ENCODE measurements at regions not wholly inside any gene's neighbourhood (a gene's known extent, or its start where the extent isn't known, plus 50 kb on each side); places are given as distances from the start of the nearest gene placed in this dataset.
A peak's percentile ranks its signal among the peaks of the same experiment; 100 is the strongest.

DNA sequence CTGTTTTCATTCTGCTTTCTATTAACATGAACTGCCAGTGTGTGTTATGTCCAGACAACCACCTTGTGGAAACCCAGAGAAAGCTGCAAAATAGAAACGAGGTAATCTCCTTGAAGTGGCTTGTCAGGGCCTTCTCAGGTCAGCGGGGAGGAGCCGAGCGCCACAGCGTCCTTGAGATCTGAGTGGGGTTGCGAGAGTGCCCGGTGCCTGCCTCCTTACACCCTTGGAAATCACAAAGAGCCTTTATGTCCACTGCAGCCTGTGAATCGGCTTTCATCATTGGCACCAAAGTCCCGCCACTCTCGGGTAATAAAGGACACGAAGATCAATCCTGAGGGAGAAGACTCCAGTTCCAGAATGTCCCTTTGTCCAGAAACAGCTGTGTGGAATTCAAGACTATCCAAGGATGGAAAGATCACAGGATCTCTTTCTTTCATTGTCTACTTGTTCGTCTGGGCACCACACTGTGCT lies 135.2 kb downstream of the HRH4 start:
- Histone ChIP-seq H3K36me3 (replicated peaks in 1 of 2; ENCODE audit: control insufficient read depth in 2 of 2, insufficient read depth in 2 of 2, low read length in 2 of 2) (no peaks in the 10 kb centered on the region), H3K14ac (ENCODE audit: low read length) (no peak overlapping the region)

DNA sequence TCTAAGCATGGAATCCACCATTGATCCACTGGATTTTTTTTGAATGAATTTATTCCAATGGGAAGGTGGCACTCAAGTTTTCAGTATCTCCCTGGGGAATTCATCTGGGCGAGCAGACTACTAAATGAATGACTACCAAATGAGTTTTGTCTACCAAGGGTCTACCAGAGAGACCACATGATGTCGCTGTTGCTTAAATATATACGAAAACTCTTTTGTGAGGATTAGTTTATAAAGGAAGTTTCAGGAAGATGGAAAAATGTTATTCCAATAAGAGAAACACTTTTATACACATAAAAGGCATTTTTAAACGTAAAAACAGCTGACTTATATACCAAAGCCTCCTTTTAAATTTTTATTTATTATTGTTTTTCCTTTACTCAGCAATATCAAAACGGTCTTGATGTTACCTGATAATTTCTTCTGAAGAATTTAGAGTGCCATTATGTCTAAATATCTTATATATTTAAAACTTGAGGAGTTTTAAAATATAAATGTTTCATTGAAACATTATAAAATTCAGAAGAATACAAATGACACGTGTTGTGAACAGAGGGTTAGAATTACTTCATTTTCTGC lies 139.7 kb downstream of the HRH4 start:
- no peak overlapping the region for H3K9ac ChIP-seq (ENCODE audit: low read depth, low read length, poor library complexity)
- no peak overlapping the region for H2BK15ac ChIP-seq (ENCODE audit: low read length)
- H3K27ac ChIP-seq (replicated peaks; ENCODE audit: low read length) = no peak overlapping the region
- no peaks in the 10 kb centered on the region for H3K36me3 ChIP-seq (replicated peaks in 1 of 2; ENCODE audit: control insufficient read depth in 2 of 2, insufficient read depth in 2 of 2, low read length in 2 of 2)
- no peak overlapping the region for H3K4me2 ChIP-seq (ENCODE audit: insufficient read depth, low read length, poor library complexity, severe bottlenecking)
- no peak overlapping the region for H2AFZ ChIP-seq (ENCODE audit: low read length)
- H3K27me3 ChIP-seq (ENCODE audit: control insufficient read depth in 3 of 3, insufficient read depth in 3 of 3, low read depth in 1 of 3, low read length in 3 of 3) = peaks cover 0 to 17% (median 0%) of the 10 kb centered on the region in 3 experiments
- H3K79me1 ChIP-seq (ENCODE audit: low read depth, low read length) = no peaks in the 10 kb centered on the region
- WGBS, 2 donors (ENCODE audit: extremely low coverage in 2 of 2, insufficient read length in 2 of 2, insufficient replicate concordance in 1 of 2) = no CpG with 5 or more reads among the region's 6 CpGs
- no peaks in the 10 kb centered on the region for H3K9me3 ChIP-seq (replicated peaks in 1 of 2; ENCODE audit: control insufficient read depth in 2 of 2, insufficient read depth in 1 of 2, low read depth in 1 of 2, low read length in 2 of 2)
- H3K4me3 ChIP-seq (ENCODE audit: low read length in 2 of 2) = no peak overlapping the region
- no peak overlapping the region for H3K4ac ChIP-seq (ENCODE audit: low read length)
- no peak overlapping the region for H4K8ac ChIP-seq (ENCODE audit: low read depth, low read length)
- no peak overlapping the region for H3K18ac ChIP-seq (ENCODE audit: low read length)
- H2AK5ac ChIP-seq (ENCODE audit: low read depth, low read length) = no peak overlapping the region
- no peak overlapping the region for H2BK12ac ChIP-seq (ENCODE audit: low read length)
- DNase-seq (ENCODE audit: low spot score) = peak; percentile 56
- H2BK5ac ChIP-seq (ENCODE audit: low read length) = no peak overlapping the region
- H3K4me1 ChIP-seq (ENCODE audit: control insufficient read depth in 2 of 2, insufficient read depth in 1 of 2, low read depth in 1 of 2, low read length in 2 of 2) = peaks cover 0 to 5% of the 10 kb centered on the region in 2 donors
- no peak overlapping the region for H3K14ac ChIP-seq (ENCODE audit: low read length)
- no peak overlapping the region for H3K23ac ChIP-seq (ENCODE audit: low read depth, low read length, poor library complexity)
- no peak overlapping the region for H4K91ac ChIP-seq (ENCODE audit: low read depth, low read length, poor library complexity)
- no peak overlapping the region for H2BK120ac ChIP-seq (ENCODE audit: low read depth, low read length)

More for the DNA sequence above, 135.2 kb downstream of the HRH4 start:
- no peak overlapping the region for H4K91ac ChIP-seq (ENCODE audit: low read depth, low read length, poor library complexity)
- H2BK120ac ChIP-seq (ENCODE audit: low read depth, low read length) = no peak overlapping the region
- H2BK5ac ChIP-seq (ENCODE audit: low read length) = no peak overlapping the region
- H3K27ac ChIP-seq (replicated peaks; ENCODE audit: low read length) = no peak overlapping the region
- H3K4me3 ChIP-seq (ENCODE audit: low read length in 2 of 2) = peak overlapping the region in 1 of 2 donors; percentile 13
- no peak overlapping the region for H2BK15ac ChIP-seq (ENCODE audit: low read length)
- H3K23ac ChIP-seq (ENCODE audit: low read depth, low read length, poor library complexity) = no peak overlapping the region
- no peak overlapping the region for H4K8ac ChIP-seq (ENCODE audit: low read depth, low read length)
- peak overlapping the region; percentile 74 for H2AFZ ChIP-seq (ENCODE audit: low read length)
- no peak overlapping the region for H3K4ac ChIP-seq (ENCODE audit: low read length)
- H3K79me1 ChIP-seq (ENCODE audit: low read depth, low read length) = no peaks in the 10 kb centered on the region
- WGBS, 2 donors (ENCODE audit: extremely low coverage in 2 of 2, insufficient read length in 2 of 2, insufficient replicate concordance in 1 of 2) = no CpG with 5 or more reads among the region's 12 CpGs
- H3K4me2 ChIP-seq (ENCODE audit: insufficient read depth, low read length, poor library complexity, severe bottlenecking) = no peak overlapping the region
- DNase-seq (ENCODE audit: low spot score) = no peak
- H2BK12ac ChIP-seq (ENCODE audit: low read length) = no peak overlapping the region
- H3K18ac ChIP-seq (ENCODE audit: low read length) = no peak overlapping the region
- H2AK5ac ChIP-seq (ENCODE audit: low read depth, low read length) = no peak overlapping the region
- H3K27me3 ChIP-seq (ENCODE audit: control insufficient read depth in 3 of 3, insufficient read depth in 3 of 3, low read depth in 1 of 3, low read length in 3 of 3) = peaks cover 0 to 33% (median 0%) of the 10 kb centered on the region in 3 experiments
- H3K4me1 ChIP-seq (ENCODE audit: control insufficient read depth in 2 of 2, insufficient read depth in 1 of 2, low read depth in 1 of 2, low read length in 2 of 2) = peaks cover 0 to 7% of the 10 kb centered on the region in 2 donors
- no peak overlapping the region for H3K9ac ChIP-seq (ENCODE audit: low read depth, low read length, poor library complexity)
- peaks cover 0 to 3% of the 10 kb centered on the region in 2 donors for H3K9me3 ChIP-seq (replicated peaks in 1 of 2; ENCODE audit: control insufficient read depth in 2 of 2, insufficient read depth in 1 of 2, low read depth in 1 of 2, low read length in 2 of 2)

DNA sequence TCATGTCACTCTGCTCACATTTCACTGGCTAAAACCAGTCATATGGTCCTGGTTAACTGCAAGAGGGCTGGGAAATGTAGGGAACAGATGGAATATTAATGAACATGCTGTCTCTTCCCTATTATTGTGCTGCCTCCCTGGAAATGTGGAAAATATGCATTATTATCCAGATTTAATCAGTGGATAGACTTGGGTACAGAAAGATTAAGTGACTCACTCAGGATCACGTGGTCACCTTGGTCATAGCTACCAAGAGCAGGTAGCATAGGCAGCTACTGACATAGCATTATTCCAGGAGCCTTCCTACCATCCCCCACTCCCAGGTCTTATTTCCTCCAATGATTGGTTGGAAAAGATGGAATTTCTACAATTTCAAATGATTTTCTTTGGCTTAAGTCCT lies 141.1 kb downstream of the HRH4 start:
- Histone ChIP-seq H3K4me3 (ENCODE audit: low read length in 2 of 2) (no peak overlapping the region), H3K27me3 (ENCODE audit: control insufficient read depth in 3 of 3, insufficient read depth in 3 of 3, low read depth in 1 of 3, low read length in 3 of 3) (peaks cover 0 to 12% (median 0%) of the 10 kb centered on the region in 3 experiments), H3K18ac (ENCODE audit: low read length) (no peak overlapping the region), H3K9me3 (replicated peaks in 1 of 2; ENCODE audit: control insufficient read depth in 2 of 2, insufficient read depth in 1 of 2, low read depth in 1 of 2, low read length in 2 of 2) (no peaks in the 10 kb centered on the region), H2BK5ac (ENCODE audit: low read length) (no peak overlapping the region), H3K9ac (ENCODE audit: low read depth, low read length, poor library complexity) (no peak overlapping the region), H3K36me3 (replicated peaks in 1 of 2; ENCODE audit: control insufficient read depth in 2 of 2, insufficient read depth in 2 of 2, low read length in 2 of 2) (no peaks in the 10 kb centered on the region), H3K4ac (ENCODE audit: low read length) (no peak overlapping the region), H3K14ac (ENCODE audit: low read length) (no peak overlapping the region), H2AFZ (ENCODE audit: low read length) (no peak overlapping the region), H2BK120ac (ENCODE audit: low read depth, low read length) (no peak overlapping the region), H3K79me1 (ENCODE audit: low read depth, low read length) (no peaks in the 10 kb centered on the region), H3K27ac (replicated peaks; ENCODE audit: low read length) (no peak overlapping the region), H2BK15ac (ENCODE audit: low read length) (no peak overlapping the region), H4K8ac (ENCODE audit: low read depth, low read length) (no peak overlapping the region), H2AK5ac (ENCODE audit: low read depth, low read length) (no peak overlapping the region), H2BK12ac (ENCODE audit: low read length) (no peak overlapping the region), H4K91ac (ENCODE audit: low read depth, low read length, poor library complexity) (no peak overlapping the region), H3K4me2 (ENCODE audit: insufficient read depth, low read length, poor library complexity, severe bottlenecking) (no peak overlapping the region), H3K4me1 (ENCODE audit: control insufficient read depth in 2 of 2, insufficient read depth in 1 of 2, low read depth in 1 of 2, low read length in 2 of 2) (no peaks in the 10 kb centered on the region), H3K23ac (ENCODE audit: low read depth, low read length, poor library complexity) (no peak overlapping the region)
- no CpG with 5 or more reads among the region's 1 CpG for WGBS, 2 donors (ENCODE audit: extremely low coverage in 2 of 2, insufficient read length in 2 of 2, insufficient replicate concordance in 1 of 2)
- DNase-seq (ENCODE audit: low spot score) = no peak

DNA sequence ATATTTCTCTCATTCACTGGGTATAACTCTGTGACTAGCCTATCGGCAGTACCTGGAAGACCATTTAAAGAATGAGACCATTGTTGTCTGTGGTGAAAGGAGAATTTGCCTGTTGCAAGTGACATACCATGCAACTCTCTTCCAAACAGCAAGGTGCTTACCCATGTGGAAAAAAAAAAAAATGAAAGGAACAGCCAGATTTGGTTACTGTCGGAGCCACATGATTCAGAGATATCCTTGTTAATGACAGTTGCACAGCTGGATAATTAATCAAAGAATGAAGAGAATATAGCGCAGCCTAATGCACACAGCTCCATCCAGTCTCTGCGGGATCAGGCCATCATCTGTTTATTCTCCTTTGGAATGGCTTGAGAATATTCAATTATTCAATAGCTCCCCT lies 141.8 kb downstream of the HRH4 start:
- Histone ChIP-seq H2BK12ac (ENCODE audit: low read length) (no peak overlapping the region), H2AK5ac (ENCODE audit: low read depth, low read length) (no peak overlapping the region), H3K4me3 (ENCODE audit: low read length in 2 of 2) (no peak overlapping the region), H3K9ac (ENCODE audit: low read depth, low read length, poor library complexity) (no peak overlapping the region), H3K4me2 (ENCODE audit: insufficient read depth, low read length, poor library complexity, severe bottlenecking) (no peak overlapping the region), H3K4me1 (ENCODE audit: control insufficient read depth in 2 of 2, insufficient read depth in 1 of 2, low read depth in 1 of 2, low read length in 2 of 2) (no peaks in the 10 kb centered on the region), H3K9me3 (replicated peaks in 1 of 2; ENCODE audit: control insufficient read depth in 2 of 2, insufficient read depth in 1 of 2, low read depth in 1 of 2, low read length in 2 of 2) (no peaks in the 10 kb centered on the region), H2BK120ac (ENCODE audit: low read depth, low read length) (no peak overlapping the region), H3K18ac (ENCODE audit: low read length) (no peak overlapping the region), H3K36me3 (replicated peaks in 1 of 2; ENCODE audit: control insufficient read depth in 2 of 2, insufficient read depth in 2 of 2, low read length in 2 of 2) (no peaks in the 10 kb centered on the region), H4K8ac (ENCODE audit: low read depth, low read length) (no peak overlapping the region), H3K14ac (ENCODE audit: low read length) (no peak overlapping the region), H3K23ac (ENCODE audit: low read depth, low read length, poor library complexity) (no peak overlapping the region), H2BK15ac (ENCODE audit: low read length) (no peak overlapping the region), H3K79me1 (ENCODE audit: low read depth, low read length) (no peaks in the 10 kb centered on the region), H3K27ac (replicated peaks; ENCODE audit: low read length) (no peak overlapping the region), H3K4ac (ENCODE audit: low read length) (no peak overlapping the region), H4K91ac (ENCODE audit: low read depth, low read length, poor library complexity) (no peak overlapping the region), H2AFZ (ENCODE audit: low read length) (no peak overlapping the region), H3K27me3 (ENCODE audit: control insufficient read depth in 3 of 3, insufficient read depth in 3 of 3, low read depth in 1 of 3, low read length in 3 of 3) (peaks cover 0 to 10% (median 0%) of the 10 kb centered on the region in 3 experiments), H2BK5ac (ENCODE audit: low read length) (no peak overlapping the region)
- DNase-seq (ENCODE audit: low spot score) = no peak
- WGBS, 2 donors (ENCODE audit: extremely low coverage in 2 of 2, insufficient read length in 2 of 2, insufficient replicate concordance in 1 of 2) = no CpG with 5 or more reads among the region's 4 CpGs
